OCI-LY1 (cell line): ENCODE measurements at regions not wholly inside any gene's neighbourhood (a gene's known extent, or its start where the extent isn't known, plus 50 kb on each side); places are given as distances from the start of the nearest gene placed in this dataset.

Experiments used
- H2AFZ ChIP-seq: fragments of 200-600 bp; sonication (generic), shearing (Covaris generic); 2 replicates; pipeline ENCODE4 v1.6.0; 2014; ENCODE audit warnings: antibody characterized with exemption, mild to moderate bottlenecking, low read length
- H3F3A ChIP-seq: fragments of 200-600 bp; sonication (generic), shearing (Covaris generic); 2 replicates; pipeline ENCODE4 v1.6.0; 2014; ENCODE audit warnings: mild to moderate bottlenecking, antibody characterized with exemption, low read length, moderate library complexity; ENCODE audit not compliant: insufficient read depth
- H3K27ac ChIP-seq: fragments of 200-600 bp; sonication (generic); 2 replicates; pipeline ENCODE4 v1.5.1; 2014; ENCODE audit warnings: low read length, mixed run types, mild to moderate bottlenecking, low read depth; ENCODE audit not compliant: poor library complexity, severe bottlenecking
- H3K27me3 ChIP-seq: fragments of 200-600 bp; sonication (generic); 2 replicates; pipeline ENCODE4 v1.6.0; 2014; ENCODE audit warnings: antibody characterized with exemption, mild to moderate bottlenecking, low read length, moderate library complexity; ENCODE audit not compliant: insufficient read depth
- H3K36me3 ChIP-seq: fragments of 200-600 bp; sonication (generic); 2 replicates; pipeline ENCODE4 v1.6.1; 2014; ENCODE audit warnings: mild to moderate bottlenecking, antibody characterized with exemption, low read length, moderate library complexity, mixed read lengths; ENCODE audit not compliant: insufficient read depth
- H3K4me1 ChIP-seq: fragments of 200-600 bp; sonication (generic); 2 replicates; pipeline ENCODE4 v1.5.1; 2014; ENCODE audit warnings: mild to moderate bottlenecking, low read length, moderate library complexity; ENCODE audit not compliant: insufficient read depth, severe bottlenecking
- H3K4me2 ChIP-seq: fragments of 200-600 bp; sonication (generic), shearing (Covaris generic); 2 replicates; pipeline ENCODE4 v1.6.1; 2014; ENCODE audit warnings: low read length
- H3K4me3 ChIP-seq: fragments of 200-600 bp; sonication (generic); 2 replicates; pipeline ENCODE4 v1.5.1; 2014; ENCODE audit warnings: low read length, low read depth, mild to moderate bottlenecking, mixed read lengths; ENCODE audit not compliant: poor library complexity, severe bottlenecking
- H3K79me2 ChIP-seq: fragments of 200-600 bp; shearing (Covaris generic); 2 replicates; pipeline ENCODE4 v1.6.1; 2016; ENCODE audit warnings: mixed run types, low read length, mixed read lengths; ENCODE audit not compliant: insufficient read depth
- H3K9ac ChIP-seq: fragments of 200-600 bp; sonication (generic), shearing (Covaris generic); 2 replicates; pipeline ENCODE4 v1.6.1; 2014; ENCODE audit warnings: mild to moderate bottlenecking, low read length, mixed read lengths
- H3K9me2 ChIP-seq: fragments of 200-600 bp; sonication (generic), shearing (Covaris generic); 2 replicates; pipeline ENCODE4 v1.6.1; 2014; ENCODE audit warnings: low read depth, mild to moderate bottlenecking, low read length, mixed read lengths
- H3K9me3 ChIP-seq: fragments of 200-600 bp; shearing (Covaris generic); 2 replicates; pipeline ENCODE4 v1.6.1; 2014; ENCODE audit warnings: low read length, mixed read lengths
- H4K20me1 ChIP-seq: fragments of 200-600 bp; sonication (generic), shearing (Covaris generic); 2 replicates; pipeline ENCODE4 v1.6.0; 2016; ENCODE audit warnings: mild to moderate bottlenecking, low read length; ENCODE audit not compliant: insufficient read depth
- EZH2 ChIP-seq: fragments of 200-600 bp; sonication (generic), shearing (Covaris generic); IDR thresholded peaks from 2 replicates; pipeline ENCODE4 v1.8.0; 2017; ENCODE audit warnings: borderline replicate concordance, mixed run types, mild to moderate bottlenecking, antibody characterized with exemption, low read length, moderate library complexity, mixed read lengths
- TF ChIP-seq, protein P1 (sequence below): fragments of 200-600 bp; sonication (generic), shearing (Covaris generic); IDR thresholded peaks from 2 replicates; pipeline ENCODE4 v1.5.1; 2017; ENCODE audit warnings: mild to moderate bottlenecking, antibody characterized with exemption, low read length, moderate library complexity, mixed read lengths

- Histone ChIP-seq H3K4me2 (no peak overlapping the region), H3F3A (no peaks in the 10 kb centered on the region), H3K9ac (no peak overlapping the region), H2AFZ (no peak overlapping the region), H3K27me3 (no peaks in the 10 kb centered on the region), H3K4me1 (no peaks in the 10 kb centered on the region), H3K27ac (no peak overlapping the region), H3K36me3 (no peaks in the 10 kb centered on the region), H4K20me1 (no peaks in the 10 kb centered on the region), H3K4me3 (no peak overlapping the region), H3K9me2 (no peaks in the 10 kb centered on the region), H3K79me2 (no peaks in the 10 kb centered on the region), H3K9me3 (no peaks in the 10 kb centered on the region)
- TF ChIP-seq, protein P1, sequence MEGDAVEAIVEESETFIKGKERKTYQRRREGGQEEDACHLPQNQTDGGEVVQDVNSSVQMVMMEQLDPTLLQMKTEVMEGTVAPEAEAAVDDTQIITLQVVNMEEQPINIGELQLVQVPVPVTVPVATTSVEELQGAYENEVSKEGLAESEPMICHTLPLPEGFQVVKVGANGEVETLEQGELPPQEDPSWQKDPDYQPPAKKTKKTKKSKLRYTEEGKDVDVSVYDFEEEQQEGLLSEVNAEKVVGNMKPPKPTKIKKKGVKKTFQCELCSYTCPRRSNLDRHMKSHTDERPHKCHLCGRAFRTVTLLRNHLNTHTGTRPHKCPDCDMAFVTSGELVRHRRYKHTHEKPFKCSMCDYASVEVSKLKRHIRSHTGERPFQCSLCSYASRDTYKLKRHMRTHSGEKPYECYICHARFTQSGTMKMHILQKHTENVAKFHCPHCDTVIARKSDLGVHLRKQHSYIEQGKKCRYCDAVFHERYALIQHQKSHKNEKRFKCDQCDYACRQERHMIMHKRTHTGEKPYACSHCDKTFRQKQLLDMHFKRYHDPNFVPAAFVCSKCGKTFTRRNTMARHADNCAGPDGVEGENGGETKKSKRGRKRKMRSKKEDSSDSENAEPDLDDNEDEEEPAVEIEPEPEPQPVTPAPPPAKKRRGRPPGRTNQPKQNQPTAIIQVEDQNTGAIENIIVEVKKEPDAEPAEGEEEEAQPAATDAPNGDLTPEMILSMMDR: no peak
- no peak for TF ChIP-seq EZH2
Measured at GRCh38 chr4:17055788-17056187, 157.3 kb upstream of the LDB2 start.

GRCh38 chr4:17045866-17046265 is 147.4 kb upstream of the LDB2 start:
- H3K27ac ChIP-seq: no peak overlapping the region
- no peaks in the 10 kb centered on the region for H4K20me1 ChIP-seq
- H3K4me2 ChIP-seq: no peak overlapping the region
- H3K79me2 ChIP-seq: no peaks in the 10 kb centered on the region
- no peaks in the 10 kb centered on the region for H3K4me1 ChIP-seq
- no peak overlapping the region for H3K9ac ChIP-seq
- no peak for TF ChIP-seq EZH2
- TF ChIP-seq, protein P1: no peak
- H3K9me3 ChIP-seq: no peaks in the 10 kb centered on the region
- no peak overlapping the region for H3K4me3 ChIP-seq
- no peak overlapping the region for H2AFZ ChIP-seq
- no peaks in the 10 kb centered on the region for H3F3A ChIP-seq
- H3K36me3 ChIP-seq: no peaks in the 10 kb centered on the region
- H3K9me2 ChIP-seq: no peaks in the 10 kb centered on the region
- no peaks in the 10 kb centered on the region for H3K27me3 ChIP-seq

DNA sequence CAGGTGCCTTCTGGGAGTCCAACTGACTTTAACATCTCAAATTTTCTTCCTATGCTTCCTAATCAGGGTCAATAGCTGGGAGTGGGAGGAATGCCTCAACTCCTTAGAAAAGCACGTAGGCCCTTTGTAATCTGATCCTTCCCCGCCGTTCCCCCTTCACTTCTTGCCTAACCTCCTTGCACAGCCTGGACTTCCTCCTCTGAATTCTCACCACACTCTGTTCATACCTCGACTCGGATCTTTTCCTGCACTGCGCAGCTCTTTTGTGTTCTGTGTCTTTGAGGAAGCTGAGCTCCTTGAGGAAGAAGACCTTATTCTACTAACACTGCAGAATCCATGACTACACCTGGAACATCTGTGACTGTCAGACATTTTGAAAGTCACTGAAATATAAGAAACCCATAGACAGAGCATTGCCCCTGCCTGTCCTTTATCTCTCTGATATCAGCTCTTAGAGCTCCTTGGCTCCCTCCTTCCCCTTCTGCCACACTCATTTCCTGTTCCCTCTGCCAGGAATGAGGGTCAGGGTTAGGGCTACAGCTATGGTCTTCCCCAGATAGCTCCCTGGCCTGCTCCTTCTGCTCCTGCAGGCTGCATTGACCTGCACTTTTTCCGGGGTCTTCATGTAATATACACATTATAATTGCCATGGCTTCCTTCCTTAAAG is 140.2 kb upstream of the LDB2 start:
- Histone ChIP-seq H3K27me3 (no peaks in the 10 kb centered on the region), H3K9me3 (no peaks in the 10 kb centered on the region), H3K9ac (no peak overlapping the region), H3K4me2 (no peak overlapping the region), H3F3A (no peaks in the 10 kb centered on the region), H3K4me3 (no peak overlapping the region), H3K9me2 (no peaks in the 10 kb centered on the region), H3K4me1 (no peaks in the 10 kb centered on the region), H3K36me3 (no peaks in the 10 kb centered on the region), H3K79me2 (no peaks in the 10 kb centered on the region), H3K27ac (no peak overlapping the region), H4K20me1 (no peaks in the 10 kb centered on the region), H2AFZ (no peak overlapping the region)
- TF ChIP-seq, protein P1: no peak
- TF ChIP-seq EZH2: no peak
